Fibroblast of skin of right quadriceps (primary cell): ENCODE measurements at regions not wholly inside any gene's neighbourhood (a gene's known extent, or its start where the extent isn't known, plus 50 kb on each side); places are given as distances from the start of the nearest gene placed in this dataset.
"Not testable (repeated sequence)": the region's sequence is repeated elsewhere in the genome, so short reads cannot be mapped to it uniquely, and the experiment has no call there.

Experiments
- DNase-seq: peaks from one replicate; pipeline ENCODE4 v3.0.0-alpha.2; 2013

GRCh38 chr12:90585640-90586304, 369.2 kb downstream of the CCER1 start:
- no peak for DNase-seq

GRCh38 chr12:90576707-90577106, 378.3 kb downstream of the CCER1 start:
- DNase-seq: no peak

GRCh38 chr12:90575995-90576394, 379.0 kb downstream of the CCER1 start:
- no peak for DNase-seq

- no peak for DNase-seq
Observed at GRCh38 chr12:90574676-90575075, 380.3 kb downstream of the CCER1 start.

- DNase-seq: no peak
Observed at GRCh38 chr12:90572778-90573177, 382.2 kb downstream of the CCER1 start.

- no peak for DNase-seq
Observed at GRCh38 chr12:90569685-90570084, 385.3 kb downstream of the CCER1 start.

- DNase-seq: no peak
Observed at GRCh38 chr12:90562671-90563070, 392.3 kb downstream of the CCER1 start.

GRCh38 chr12:90548595-90548994, 406.4 kb downstream of the CCER1 start:
- no peak for DNase-seq

- no peak for DNase-seq
Observed at GRCh38 chr12:90546511-90546910, 408.5 kb downstream of the CCER1 start.

GRCh38 chr12:90543841-90544240, 411.1 kb downstream of the CCER1 start:
- peak; percentile 18 for DNase-seq

- DNase-seq: peak; percentile 7
Observed at GRCh38 chr12:90543374-90543773, 411.6 kb downstream of the CCER1 start.

- not testable (repeated sequence) for DNase-seq
Observed at GRCh38 chr12:90542852-90543251, 412.1 kb downstream of the CCER1 start.

GRCh38 chr12:90533828-90534227, 421.1 kb downstream of the CCER1 start:
- DNase-seq: not testable (repeated sequence)

- no peak for DNase-seq
Observed at GRCh38 chr12:90520002-90520734, 434.8 kb downstream of the CCER1 start.

GRCh38 chr12:90519285-90519684, 435.7 kb downstream of the CCER1 start:
- no peak for DNase-seq

GRCh38 chr12:90515199-90516175, 439.5 kb downstream of the CCER1 start:
- DNase-seq: peak; percentile 35

- DNase-seq: peak; percentile 58
Observed at GRCh38 chr12:90514325-90514724, 440.7 kb downstream of the CCER1 start.

- no peak for DNase-seq
Observed at GRCh38 chr12:90512518-90512917, 442.5 kb downstream of the CCER1 start.

- peak; percentile 44 for DNase-seq
Observed at GRCh38 chr12:90510948-90511347, 444.0 kb downstream of the CCER1 start.

- DNase-seq: no peak
Observed at GRCh38 chr12:90504806-90505205, 450.2 kb downstream of the CCER1 start.

- DNase-seq: no peak
Observed at GRCh38 chr12:90502070-90502469, 452.9 kb downstream of the CCER1 start.

- DNase-seq: no peak
Observed at GRCh38 chr12:90501412-90501811, 453.6 kb downstream of the CCER1 start.

- no peak for DNase-seq
Observed at GRCh38 chr12:90499795-90500194, 455.2 kb downstream of the CCER1 start.
